Inflammatory macrophage treated with lipopolysaccharide for 4 hours (primary cell): ENCODE measurements at regions not wholly inside any gene's neighbourhood (a gene's known extent, or its start where the extent isn't known, plus 50 kb on each side); places are given as distances from the start of the nearest gene placed in this dataset.

Experiments used
- DNase-seq: peaks from one replicate; pipeline ENCODE4 v3.0.0-alpha.2; 2020

DNA sequence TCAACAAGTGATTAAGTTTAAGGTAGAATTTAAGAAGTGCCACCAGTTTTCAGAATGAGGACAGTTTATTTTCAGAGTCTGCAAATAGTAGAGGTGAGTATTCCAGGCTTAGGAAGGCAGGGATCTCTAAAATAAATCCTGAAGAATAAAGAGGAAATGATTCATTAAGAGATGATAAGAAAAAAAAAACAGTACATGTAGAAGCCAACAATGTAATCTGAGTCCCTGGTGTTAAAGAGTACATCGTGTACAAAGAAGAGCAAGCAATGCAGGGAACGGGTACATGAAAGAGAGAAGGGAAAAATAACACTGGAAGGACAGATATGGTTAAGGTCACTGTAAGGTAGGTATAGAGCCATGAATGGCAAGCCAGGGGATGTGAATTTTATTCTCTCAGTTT is 95.2 kb upstream of the FOXG1 start:
- no peak for DNase-seq

DNA sequence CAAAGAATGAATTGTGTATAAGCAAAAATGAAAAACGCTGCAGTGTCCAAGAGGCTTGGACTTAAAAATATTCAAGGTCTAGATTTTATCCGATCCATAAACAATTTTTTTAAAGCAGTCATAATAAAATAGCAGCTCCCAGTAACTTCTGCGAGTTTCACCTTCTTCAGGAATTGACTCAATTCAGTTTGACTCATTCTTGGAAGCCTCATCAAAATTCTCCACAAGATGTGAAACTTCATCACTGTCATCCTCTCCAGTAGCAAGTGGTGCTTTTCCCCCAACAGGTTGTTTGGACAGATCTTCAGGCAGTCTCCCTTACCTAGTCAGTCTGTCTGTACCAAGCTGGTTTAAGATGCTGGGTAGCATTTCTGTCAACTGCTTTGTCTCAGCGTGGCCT is 93.5 kb upstream of the FOXG1 start:
- DNase-seq = no peak

DNA sequence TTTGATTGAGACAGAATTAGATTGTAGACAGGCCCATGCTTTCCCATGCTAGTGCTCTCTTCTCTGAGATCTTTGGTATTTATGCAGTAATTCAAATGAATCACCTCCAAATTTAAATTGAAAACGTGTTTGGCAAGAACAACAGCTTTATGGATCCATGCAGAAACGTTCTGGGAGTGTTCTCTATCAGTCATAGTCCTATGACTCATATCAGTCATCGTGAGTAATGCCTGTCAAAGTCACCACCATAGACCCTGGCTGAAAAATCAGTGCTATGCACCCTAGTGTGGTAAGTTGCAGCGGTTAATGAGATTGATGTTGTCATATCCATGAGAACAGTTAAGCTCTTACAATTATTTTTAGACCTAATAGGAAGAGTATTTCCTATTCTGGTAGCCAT is 90.1 kb upstream of the FOXG1 start:
- DNase-seq = no peak

DNA sequence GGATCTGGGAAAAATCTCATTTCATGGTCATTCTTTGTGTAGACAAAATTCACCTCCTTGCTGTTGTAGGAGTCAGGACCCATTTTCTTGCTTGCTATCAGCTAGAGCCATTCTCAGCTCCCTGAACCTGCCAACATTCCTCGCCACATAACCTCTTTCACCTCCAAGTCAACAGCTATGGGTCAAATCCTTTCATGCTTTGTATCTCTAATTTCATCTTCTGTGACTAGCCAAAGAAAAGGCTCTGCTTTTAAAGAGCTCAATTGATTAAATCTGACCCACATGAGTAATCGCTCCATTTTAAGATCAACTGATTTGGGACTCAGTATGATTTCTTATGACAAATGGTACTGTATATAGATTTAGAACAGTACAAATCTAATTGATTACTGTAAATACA is 89.2 kb upstream of the FOXG1 start:
- DNase-seq = no peak

DNA sequence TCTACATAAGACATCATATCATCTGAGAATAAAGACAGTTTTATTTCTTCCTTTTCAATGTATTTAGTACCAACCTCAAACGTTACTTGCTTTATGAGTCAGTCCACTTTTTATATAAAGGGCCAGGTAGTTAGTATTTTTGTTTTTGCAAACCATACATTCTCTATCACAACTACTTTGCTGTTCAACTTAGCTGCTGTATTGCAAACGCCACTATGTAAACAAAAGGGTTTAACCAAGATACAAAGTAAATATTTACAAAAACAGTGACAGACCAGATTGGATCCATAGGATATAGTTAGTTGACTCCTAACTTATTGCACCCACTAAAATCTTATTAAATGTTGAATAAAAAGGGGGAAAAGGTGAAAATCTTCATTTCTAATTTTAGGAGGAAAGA is 87.7 kb upstream of the FOXG1 start:
- no peak for DNase-seq

DNA sequence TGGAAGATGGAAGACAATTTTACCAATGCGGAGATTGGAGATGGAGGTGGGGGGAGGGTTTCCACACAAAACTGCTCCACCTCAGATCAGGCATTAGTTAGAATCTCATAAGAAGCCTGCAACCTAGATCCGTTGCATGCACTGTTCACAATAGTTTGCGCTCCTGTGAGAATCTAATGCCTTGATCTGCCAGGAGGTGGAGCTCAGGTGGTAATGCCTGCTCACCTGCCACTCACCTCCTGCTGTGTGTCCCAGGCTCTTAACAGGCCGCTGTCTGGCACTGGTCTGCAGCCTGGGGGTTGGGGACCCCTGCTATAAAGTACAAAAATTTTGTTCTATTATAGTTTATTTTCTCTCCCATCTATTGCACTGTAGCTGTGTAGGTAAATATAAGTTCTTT is 84.9 kb upstream of the FOXG1 start:
- no peak for DNase-seq

DNA sequence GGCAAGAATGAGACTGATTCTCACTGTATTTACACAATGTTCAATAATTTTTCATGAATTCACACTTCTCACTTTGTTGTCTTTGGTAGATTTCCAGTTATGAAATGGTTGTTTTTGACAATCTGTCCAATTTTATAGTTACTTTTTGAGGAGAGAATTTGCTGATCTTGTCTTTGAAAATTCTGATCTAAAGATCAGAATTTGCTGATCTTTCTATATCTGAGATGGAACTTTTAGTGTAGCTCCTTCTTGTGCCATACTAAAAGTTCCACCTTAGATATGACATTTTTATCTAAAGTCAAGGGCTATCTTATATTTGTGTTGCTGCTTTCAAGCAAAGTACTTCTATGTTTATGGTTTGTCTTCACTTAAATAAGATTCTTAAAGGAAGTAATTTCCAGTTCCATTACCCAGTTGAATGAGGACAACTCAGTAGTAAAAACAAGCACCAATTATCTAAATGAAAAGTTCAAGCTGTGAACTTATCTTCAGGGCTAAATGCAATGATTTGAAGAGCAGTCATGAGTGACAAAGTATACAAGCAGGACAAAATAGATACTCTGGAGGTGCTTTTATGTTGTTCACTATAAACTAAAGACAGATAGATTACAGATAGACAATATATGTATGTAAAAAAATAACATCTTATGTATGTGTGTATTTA is 76.4 kb upstream of the FOXG1 start:
- no peak for DNase-seq

DNA sequence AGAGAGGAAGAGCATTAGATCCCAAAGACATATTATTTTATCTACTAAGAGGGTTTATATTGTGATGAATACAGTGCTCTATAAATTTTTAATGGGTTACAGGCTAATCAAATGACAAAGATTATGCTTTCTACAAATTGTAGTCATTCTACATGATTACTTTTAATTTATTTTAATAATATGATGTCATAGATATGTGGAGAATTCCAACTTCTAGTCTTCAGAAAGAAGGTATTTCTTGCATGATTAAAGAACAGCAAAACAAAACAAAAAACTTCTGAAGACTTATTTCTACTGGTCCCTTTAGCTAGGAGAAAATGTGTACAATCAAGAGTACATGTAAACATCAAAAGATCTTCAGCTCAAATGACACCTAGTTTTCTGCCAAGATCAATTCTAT is 71.5 kb upstream of the FOXG1 start:
- no peak for DNase-seq

DNA sequence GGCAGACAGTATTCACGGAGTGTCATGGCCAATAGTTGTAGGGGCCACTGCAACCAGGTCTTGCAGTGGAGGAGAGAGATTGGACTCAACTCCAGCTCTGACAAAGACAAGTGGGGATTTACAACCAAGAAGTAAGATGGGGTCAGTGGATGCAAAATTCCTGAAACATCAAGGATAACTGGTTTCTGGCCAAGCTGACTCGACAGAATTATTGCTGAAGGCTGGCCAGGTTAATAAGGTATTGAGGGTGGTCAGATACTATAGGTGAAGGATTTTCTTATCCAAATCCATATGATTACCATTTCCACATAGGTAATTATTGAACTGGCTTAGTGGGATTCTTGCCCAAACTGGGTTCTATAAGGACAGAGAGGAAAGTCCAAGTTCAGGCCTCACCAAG is 64.9 kb upstream of the FOXG1 start:
- no peak for DNase-seq

DNA sequence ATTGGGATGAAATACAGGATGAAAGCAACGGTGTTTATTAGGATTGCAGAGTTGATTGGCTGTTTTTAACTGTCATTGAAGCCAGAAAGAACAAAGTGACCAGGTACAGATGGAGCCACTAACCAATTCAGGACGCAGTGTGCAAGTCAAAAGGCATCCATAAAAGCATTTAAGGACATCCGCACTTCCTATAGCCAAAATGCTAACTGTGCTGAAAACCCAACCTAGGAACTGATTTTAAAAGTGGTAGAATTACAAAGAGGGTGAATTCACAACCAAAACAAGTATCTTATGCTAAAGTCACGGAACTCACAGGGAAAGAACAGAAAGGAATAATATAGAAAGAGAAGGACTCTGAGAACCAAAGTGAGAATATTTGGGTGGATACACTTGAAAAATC is 63.1 kb upstream of the FOXG1 start:
- no peak for DNase-seq

DNA sequence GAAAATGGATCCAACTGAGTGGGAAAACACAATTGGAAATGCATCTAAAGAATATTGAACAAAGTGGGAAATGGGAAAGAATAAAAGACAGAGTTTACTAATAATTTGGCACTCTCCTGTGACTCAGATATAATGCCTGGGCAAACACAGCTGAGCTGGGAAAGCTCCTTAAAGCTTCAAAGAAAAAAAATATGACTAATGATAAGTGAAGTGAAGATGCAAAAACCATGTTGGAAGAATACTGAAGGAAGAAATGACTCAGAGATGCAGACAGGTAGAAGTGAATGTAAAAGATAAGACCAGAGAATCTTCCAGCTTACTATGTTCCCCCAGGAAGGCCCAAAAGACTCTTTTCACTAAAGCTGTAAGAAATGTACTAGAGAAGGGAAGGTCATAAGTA is 62.4 kb upstream of the FOXG1 start:
- no peak for DNase-seq

DNA sequence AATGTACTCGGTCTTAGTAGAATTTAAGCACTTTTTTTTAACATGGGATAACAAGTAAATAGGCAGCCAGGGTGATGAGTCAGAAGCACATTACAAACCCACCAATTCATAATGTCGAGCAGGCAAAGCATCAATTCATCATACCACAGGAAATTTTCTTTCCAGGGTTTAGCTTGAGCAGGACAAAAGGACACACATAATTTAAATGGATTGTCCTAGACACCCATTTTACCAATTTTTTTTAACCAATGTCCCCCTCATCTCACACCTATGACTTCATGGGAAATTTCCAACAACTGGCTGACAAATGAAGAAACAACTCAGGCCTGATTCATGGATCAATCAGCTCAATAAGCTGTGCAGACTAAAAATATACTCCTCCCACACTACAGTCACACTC is 58.8 kb upstream of the FOXG1 start:
- DNase-seq = no peak

DNA sequence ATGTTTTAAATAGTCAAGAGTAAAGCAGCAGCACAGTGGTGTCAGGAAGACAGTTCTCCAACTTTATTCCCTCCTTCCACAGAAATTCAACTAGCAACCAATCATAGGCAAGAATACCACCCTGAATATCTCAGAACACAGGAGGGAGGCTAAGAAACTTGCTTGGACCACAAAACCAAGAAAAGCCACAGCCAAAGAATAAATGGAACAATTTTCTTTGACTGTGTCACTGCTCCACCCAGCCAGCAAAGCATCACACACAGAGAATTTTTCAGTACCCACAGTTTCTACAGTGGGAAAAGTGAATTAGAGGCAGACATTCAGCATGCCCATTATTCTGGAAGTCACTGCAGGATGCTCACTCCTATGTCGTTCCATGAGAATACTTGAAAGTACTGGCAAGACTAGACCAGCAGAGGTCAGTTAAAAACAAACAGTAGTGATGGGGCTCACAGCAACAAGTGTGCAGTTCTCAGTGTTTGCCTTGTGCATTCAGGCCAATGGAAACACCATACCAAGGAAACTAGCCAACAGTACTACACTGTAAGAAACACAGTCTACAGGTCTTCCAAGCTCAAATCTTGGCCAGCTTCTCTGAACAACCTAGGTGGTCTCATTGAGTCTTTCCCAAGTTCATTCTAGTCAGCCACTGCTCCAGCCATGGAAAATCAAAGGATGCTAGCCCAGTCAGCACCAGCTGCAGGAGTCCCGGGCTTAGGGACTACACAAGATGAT is 56.8 kb upstream of the FOXG1 start:
- DNase-seq = no peak
